GM21381 (cell line): ENCODE measurements at regions not wholly inside any gene's neighbourhood (a gene's known extent, or its start where the extent isn't known, plus 50 kb on each side); places are given as distances from the start of the nearest gene placed in this dataset.

ENCODE experiments used
- ATAC-seq: cut with Tn5 transposase; IDR thresholded peaks from one replicate; pipeline ENCODE4 v1.9.1; 2021; ENCODE audit warnings: mild to moderate bottlenecking, moderate library complexity; ENCODE audit not compliant: unreplicated experiment

GRCh38 chr3:13249664-13250390, 170.3 kb downstream of the NUP210 start:
- no peak for ATAC-seq

- ATAC-seq, result no peak
Observed at GRCh38 chr3:13248640-13249039, 171.5 kb downstream of the NUP210 start.

GRCh38 chr3:13245615-13245978, 172.4 kb upstream of the IQSEC1 start:
- ATAC-seq, result no peak

GRCh38 chr3:13243586-13243985, 170.4 kb upstream of the IQSEC1 start:
- ATAC-seq, result no peak

GRCh38 chr3:13242364-13242737, 169.1 kb upstream of the IQSEC1 start:
- ATAC-seq, result no peak

GRCh38 chr3:13241621-13242363, 168.6 kb upstream of the IQSEC1 start:
- ATAC-seq, result no peak

- ATAC-seq, result no peak
Observed at GRCh38 chr3:13240928-13241618, 167.8 kb upstream of the IQSEC1 start.

- ATAC-seq, result no peak
Observed at GRCh38 chr3:13239467-13239760, 166.2 kb upstream of the IQSEC1 start.

- ATAC-seq, result no peak
Observed at GRCh38 chr3:13238687-13239466, 165.6 kb upstream of the IQSEC1 start.

- no peak for ATAC-seq
Observed at GRCh38 chr3:13237776-13238490, 164.7 kb upstream of the IQSEC1 start.

- ATAC-seq, result no peak
Observed at GRCh38 chr3:13236557-13237173, 163.4 kb upstream of the IQSEC1 start.

GRCh38 chr3:13235897-13236296, 162.7 kb upstream of the IQSEC1 start:
- ATAC-seq, result no peak

GRCh38 chr3:13235079-13235478, 161.8 kb upstream of the IQSEC1 start:
- ATAC-seq, result no peak

- no peak for ATAC-seq
Observed at GRCh38 chr3:13234666-13235065, 161.4 kb upstream of the IQSEC1 start.

GRCh38 chr3:13233487-13234485, 160.6 kb upstream of the IQSEC1 start:
- ATAC-seq, result no peak

GRCh38 chr3:13231781-13232666, 158.8 kb upstream of the IQSEC1 start:
- ATAC-seq, result no peak

- no peak for ATAC-seq
Observed at GRCh38 chr3:13229273-13229949, 156.2 kb upstream of the IQSEC1 start.

GRCh38 chr3:13228584-13228983, 155.4 kb upstream of the IQSEC1 start:
- ATAC-seq, result no peak
